Fibroblast of pulmonary artery (primary cell): ENCODE measurements at regions not wholly inside any gene's neighbourhood (a gene's known extent, or its start where the extent isn't known, plus 50 kb on each side); places are given as distances from the start of the nearest gene placed in this dataset.
A peak's percentile ranks its signal among the peaks of the same experiment; 100 is the strongest.

Experiments
- DNase-seq: peaks from one replicate; pipeline ENCODE4 v3.0.0-alpha.2; 2010; ENCODE audit warnings: low read depth
- H3K4me3 ChIP-seq: replicated peaks from 2 replicates; pipeline ENCODE4 v1.5.1; 2011; ENCODE audit warnings: low read depth, mild to moderate bottlenecking, control low read depth, low read length, moderate library complexity
- CTCF ChIP-seq: IDR thresholded peaks from 2 replicates; pipeline ENCODE4 v1.5.1; 2011; ENCODE audit warnings: mild to moderate bottlenecking, control low read depth, low read length, inconsistent platforms; ENCODE audit errors: missing control alignments

- DNase-seq = no peak
- TF ChIP-seq CTCF = no peak
- H3K4me3 ChIP-seq = no peak overlapping the region
These were observed 178.6 kb upstream of the EEA1 start for GRCh38 chr12:93107514-93108312.

GRCh38 chr12:93108985-93109384, 179.9 kb upstream of the EEA1 start:
- TF ChIP-seq CTCF = no peak
- DNase-seq = peak; percentile 64
- H3K4me3 ChIP-seq = no peak overlapping the region

GRCh38 chr12:93109551-93110203, 180.6 kb upstream of the EEA1 start:
- no peak for TF ChIP-seq CTCF
- no peak for DNase-seq
- no peak overlapping the region for H3K4me3 ChIP-seq

- TF ChIP-seq CTCF = no peak
- DNase-seq = peak; percentile 57
- no peak overlapping the region for H3K4me3 ChIP-seq
These were observed 182.7 kb upstream of the EEA1 start for GRCh38 chr12:93111773-93112172.

GRCh38 chr12:93113317-93114006, 184.4 kb upstream of the EEA1 start:
- no peak for TF ChIP-seq CTCF
- DNase-seq = peak; percentile 47
- no peak overlapping the region for H3K4me3 ChIP-seq

GRCh38 chr12:93115198-93115601, 186.1 kb upstream of the EEA1 start:
- no peak overlapping the region for H3K4me3 ChIP-seq
- no peak for DNase-seq
- TF ChIP-seq CTCF = no peak
